ENCODE measurements at regions not wholly inside any gene's neighbourhood (a gene's known extent, or its start where the extent isn't known, plus 50 kb on each side); places are given as distances from the start of the nearest gene placed in this dataset.

- DNase-seq (ENCODE audit: insufficient read length, low spot score) (no peak), FAIRE-seq (no peak)
- TF ChIP-seq CTCF (IDR thresholded peaks at IDR 0.05; ENCODE audit: insufficient read depth, missing control alignments) = no peak
Measured at GRCh38 chr13:65943024-65943423, 1287.1 kb downstream of the PCDH9 start.

- FAIRE-seq = no peak
- no peak for TF ChIP-seq CTCF (IDR thresholded peaks at IDR 0.05; ENCODE audit: insufficient read depth, missing control alignments)
- DNase-seq (ENCODE audit: insufficient read length, low spot score) = no peak
Measured at GRCh38 chr13:65940720-65941119, 1289.4 kb downstream of the PCDH9 start.

GRCh38 chr13:65937251-65937650, 1292.9 kb downstream of the PCDH9 start:
- no peak for TF ChIP-seq CTCF (IDR thresholded peaks at IDR 0.05; ENCODE audit: insufficient read depth, missing control alignments)
- FAIRE-seq (no peak), DNase-seq (ENCODE audit: insufficient read length, low spot score) (no peak)

GRCh38 chr13:65936249-65936648, 1293.9 kb downstream of the PCDH9 start:
- FAIRE-seq = no peak
- no peak for TF ChIP-seq CTCF (IDR thresholded peaks at IDR 0.05; ENCODE audit: insufficient read depth, missing control alignments)
- no peak for DNase-seq (ENCODE audit: insufficient read length, low spot score)

GRCh38 chr13:65932587-65933239, 1297.4 kb downstream of the PCDH9 start:
- DNase-seq (ENCODE audit: insufficient read length, low spot score) = no peak
- TF ChIP-seq CTCF (IDR thresholded peaks at IDR 0.05; ENCODE audit: insufficient read depth, missing control alignments) = no peak
- no peak for FAIRE-seq

- DNase-seq (ENCODE audit: insufficient read length, low spot score) = no peak
- FAIRE-seq = no peak
- TF ChIP-seq CTCF (IDR thresholded peaks at IDR 0.05; ENCODE audit: insufficient read depth, missing control alignments) = no peak
Measured at GRCh38 chr13:65932013-65932412, 1298.1 kb downstream of the PCDH9 start.

GRCh38 chr13:65929436-65929835, 1300.7 kb downstream of the PCDH9 start:
- DNase-seq (ENCODE audit: insufficient read length, low spot score) (no peak), FAIRE-seq (no peak)
- no peak for TF ChIP-seq CTCF (IDR thresholded peaks at IDR 0.05; ENCODE audit: insufficient read depth, missing control alignments)
